ENCODE measurements at regions not wholly inside any gene's neighbourhood (a gene's known extent, or its start where the extent isn't known, plus 50 kb on each side); places are given as distances from the start of the nearest gene placed in this dataset.

GRCh38 chr13:22372261-22372660 lies 701.4 kb downstream of the FGF9 start:
- Mint-ChIP-seq H3K4me1 (no peaks in the 10 kb centered on the region), H3K9me3 (peaks cover 25% of the 10 kb centered on the region), H3K27me3 (no peaks in the 10 kb centered on the region), H3K4me3 (no peak overlapping the region), H3K36me3 (ENCODE audit: low read depth) (peaks cover 2% of the 10 kb centered on the region), H3K27ac (no peak overlapping the region)
- no peak for DNase-seq
- CTCF ChIA-PET = no interaction called here
- POLR2A ChIA-PET = no interaction called here
- intact Hi-C loops (cut with micrococcal nuclease) = no loop called here
- ATAC-seq (ENCODE audit: low read depth) = no peak
- no peak for TF ChIP-seq CTCF (IDR thresholded peaks at IDR 0.05)

GRCh38 chr13:22375151-22375550 lies 704.3 kb downstream of the FGF9 start:
- Mint-ChIP-seq H3K9me3 (peaks cover 29% of the 10 kb centered on the region), H3K4me3 (no peak overlapping the region), H3K27ac (no peak overlapping the region), H3K36me3 (ENCODE audit: low read depth) (peaks cover 2% of the 10 kb centered on the region), H3K27me3 (no peaks in the 10 kb centered on the region), H3K4me1 (no peaks in the 10 kb centered on the region)
- DNase-seq = no peak
- POLR2A ChIA-PET = no interaction called here
- no peak for TF ChIP-seq CTCF (IDR thresholded peaks at IDR 0.05)
- CTCF ChIA-PET = no interaction called here
- no peak for ATAC-seq (ENCODE audit: low read depth)
- intact Hi-C loops (cut with micrococcal nuclease) = no loop called here

GRCh38 chr13:22387899-22388298 lies 717.0 kb downstream of the FGF9 start:
- no peaks in the 10 kb centered on the region for H3K27me3 Mint-ChIP-seq
- H3K4me3 Mint-ChIP-seq = no peak overlapping the region
- H3K9me3 Mint-ChIP-seq = peaks cover 2% of the 10 kb centered on the region
- DNase-seq (no peak), ATAC-seq (ENCODE audit: low read depth) (no peak)
- no peak overlapping the region for H3K27ac Mint-ChIP-seq
- intact Hi-C loops (cut with micrococcal nuclease) = no loop called here
- no peaks in the 10 kb centered on the region for H3K4me1 Mint-ChIP-seq
- ChIA-PET POLR2A (no interaction called here), CTCF (no interaction called here)
- no peaks in the 10 kb centered on the region for H3K36me3 Mint-ChIP-seq (ENCODE audit: low read depth)
- TF ChIP-seq CTCF (IDR thresholded peaks at IDR 0.05) = no peak

- H3K36me3 Mint-ChIP-seq (ENCODE audit: low read depth) = no peaks in the 10 kb centered on the region
- POLR2A ChIA-PET = no interaction called here
- CTCF ChIA-PET = no interaction called here
- TF ChIP-seq CTCF (IDR thresholded peaks at IDR 0.05) = no peak
- no peaks in the 10 kb centered on the region for H3K27me3 Mint-ChIP-seq
- no peaks in the 10 kb centered on the region for H3K4me1 Mint-ChIP-seq
- H3K27ac Mint-ChIP-seq = no peak overlapping the region
- H3K4me3 Mint-ChIP-seq = no peak overlapping the region
- ATAC-seq (ENCODE audit: low read depth) (no peak), DNase-seq (no peak)
- H3K9me3 Mint-ChIP-seq = peaks cover 2% of the 10 kb centered on the region
- intact Hi-C loops (cut with micrococcal nuclease) = no loop called here
Measured at GRCh38 chr13:22399801-22400420, 729.0 kb downstream of the FGF9 start.

GRCh38 chr13:22402682-22403081 lies 731.8 kb downstream of the FGF9 start:
- H3K9me3 Mint-ChIP-seq = peaks cover 5% of the 10 kb centered on the region
- no peak overlapping the region for H3K4me3 Mint-ChIP-seq
- no peaks in the 10 kb centered on the region for H3K36me3 Mint-ChIP-seq (ENCODE audit: low read depth)
- DNase-seq = no peak
- no peaks in the 10 kb centered on the region for H3K27me3 Mint-ChIP-seq
- ChIA-PET CTCF (no interaction called here), POLR2A (no interaction called here)
- intact Hi-C loops (cut with micrococcal nuclease) = no loop called here
- ATAC-seq (ENCODE audit: low read depth) = no peak
- H3K27ac Mint-ChIP-seq = no peak overlapping the region
- H3K4me1 Mint-ChIP-seq = no peaks in the 10 kb centered on the region
- no peak for TF ChIP-seq CTCF (IDR thresholded peaks at IDR 0.05)
